ENCODE measurements at regions not wholly inside any gene's neighbourhood (a gene's known extent, or its start where the extent isn't known, plus 50 kb on each side); places are given as distances from the start of the nearest gene placed in this dataset.
"Not testable (repeated sequence)": the region's sequence is repeated elsewhere in the genome, so short reads cannot be mapped to it uniquely, and the experiment has no call there.

- ATAC-seq (ENCODE audit: low FRiP score) (no peak), DNase-seq (ENCODE audit: low spot score) (no peak)
- no peak for TF ChIP-seq CTCF (IDR thresholded peaks at IDR 0.05)
Measured at GRCh38 chr6:94713446-94713845, 863.9 kb upstream of the MANEA start.

GRCh38 chr6:94698773-94699172 is 878.6 kb upstream of the MANEA start:
- DNase-seq (ENCODE audit: low spot score) (no peak), ATAC-seq (ENCODE audit: low FRiP score) (no peak)
- no peak for TF ChIP-seq CTCF (IDR thresholded peaks at IDR 0.05)

- not testable (repeated sequence) for DNase-seq (ENCODE audit: low spot score); ATAC-seq (ENCODE audit: low FRiP score)
Measured at GRCh38 chr6:94687255-94687654, 890.1 kb upstream of the MANEA start.

- DNase-seq (ENCODE audit: low spot score) (no peak), ATAC-seq (ENCODE audit: low FRiP score) (no peak)
- no peak for TF ChIP-seq CTCF (IDR thresholded peaks at IDR 0.05)
Measured at GRCh38 chr6:94683409-94683808, 893.9 kb upstream of the MANEA start.

GRCh38 chr6:94680669-94681212 is 896.6 kb upstream of the MANEA start:
- no peak for TF ChIP-seq CTCF (IDR thresholded peaks at IDR 0.05)
- DNase-seq (ENCODE audit: low spot score) (no peak), ATAC-seq (ENCODE audit: low FRiP score) (no peak)

GRCh38 chr6:94673251-94673650 is 904.1 kb upstream of the MANEA start:
- DNase-seq (ENCODE audit: low spot score) (no peak), ATAC-seq (ENCODE audit: low FRiP score) (no peak)
- TF ChIP-seq CTCF (IDR thresholded peaks at IDR 0.05): no peak

- DNase-seq (ENCODE audit: low spot score) (no peak), ATAC-seq (ENCODE audit: low FRiP score) (no peak)
- TF ChIP-seq CTCF (IDR thresholded peaks at IDR 0.05): no peak
Measured at GRCh38 chr6:94670017-94670416, 907.3 kb upstream of the MANEA start.

GRCh38 chr6:94668876-94669275 is 908.5 kb upstream of the MANEA start:
- ATAC-seq (ENCODE audit: low FRiP score) (no peak), DNase-seq (ENCODE audit: low spot score) (no peak)
- no peak for TF ChIP-seq CTCF (IDR thresholded peaks at IDR 0.05)
